ENCODE measurements at regions not wholly inside any gene's neighbourhood (a gene's known extent, or its start where the extent isn't known, plus 50 kb on each side); places are given as distances from the start of the nearest gene placed in this dataset.

GRCh38 chr2:240213476-240214421 is 73.3 kb upstream of the OTOS start:
- Histone ChIP-seq H3K4me1 (ENCODE audit: control extremely low read depth in 1 of 4, control insufficient read depth in 4 of 4, insufficient read depth in 4 of 4, low read length in 3 of 4) (no peaks in the 10 kb centered on the region), H3K4me3 (ENCODE audit: control insufficient read depth in 1 of 7, extremely low read depth in 1 of 7, insufficient read depth in 4 of 7, low read depth in 2 of 7, low read length in 6 of 7) (no peak overlapping the region), H3K27ac (ENCODE audit: insufficient read depth in 1 of 2, low read depth in 1 of 2, low read length in 2 of 2, poor library complexity in 1 of 2, severe bottlenecking in 2 of 2) (no peak overlapping the region), H3K36me3 (ENCODE audit: control insufficient read depth in 4 of 4, insufficient read depth in 4 of 4, low read length in 3 of 4) (no peaks in the 10 kb centered on the region), H3K27me3 (replicated peaks in 2 of 5; ENCODE audit: control insufficient read depth in 4 of 5, insufficient read depth in 5 of 5, low read length in 4 of 5) (no peaks in the 10 kb centered on the region), H3K9me3 (ENCODE audit: control extremely low read depth in 1 of 5, control insufficient read depth in 4 of 5, insufficient read depth in 2 of 5, low read depth in 1 of 5, low read length in 4 of 5) (no peaks in the 10 kb centered on the region)
- ChIA-PET CTCF (interaction anchor here (1.3 kb wide), 1 partner anchor 19 kb away, joined by 5 read pairs; no protein-coding TSS in a partner anchor), POLR2A (no interaction called here)
- DNase-seq = no peak
- 94% methylated on average over 22 of the region's 22 CpGs for WGBS (ENCODE audit: insufficient coverage)

- Histone ChIP-seq H3K27ac (ENCODE audit: insufficient read depth in 1 of 2, low read depth in 1 of 2, low read length in 2 of 2, poor library complexity in 1 of 2, severe bottlenecking in 2 of 2) (no peak overlapping the region), H3K27me3 (replicated peaks in 2 of 5; ENCODE audit: control insufficient read depth in 4 of 5, insufficient read depth in 5 of 5, low read length in 4 of 5) (peaks cover 0 to 3% (median 0%) of the 10 kb centered on the region in 5 experiments), H3K4me3 (ENCODE audit: control insufficient read depth in 1 of 7, extremely low read depth in 1 of 7, insufficient read depth in 4 of 7, low read depth in 2 of 7, low read length in 6 of 7) (no peak overlapping the region), H3K4me1 (ENCODE audit: control extremely low read depth in 1 of 4, control insufficient read depth in 4 of 4, insufficient read depth in 4 of 4, low read length in 3 of 4) (no peaks in the 10 kb centered on the region), H3K36me3 (ENCODE audit: control insufficient read depth in 4 of 4, insufficient read depth in 4 of 4, low read length in 3 of 4) (no peaks in the 10 kb centered on the region), H3K9me3 (ENCODE audit: control extremely low read depth in 1 of 5, control insufficient read depth in 4 of 5, insufficient read depth in 2 of 5, low read depth in 1 of 5, low read length in 4 of 5) (no peaks in the 10 kb centered on the region)
- 95% methylated on average over 24 of the region's 25 CpGs for WGBS (ENCODE audit: insufficient coverage)
- POLR2A ChIA-PET = no interaction called here
- no peak for DNase-seq
- CTCF ChIA-PET = interaction anchor here (1.3 kb wide), 1 partner anchor 17 kb away, joined by 5 read pairs; no protein-coding TSS in a partner anchor
These were observed 74.6 kb upstream of the OTOS start for GRCh38 chr2:240214790-240215675.

- H3K4me1 ChIP-seq (ENCODE audit: control extremely low read depth in 1 of 4, control insufficient read depth in 4 of 4, insufficient read depth in 4 of 4, low read length in 3 of 4) = no peaks in the 10 kb centered on the region
- POLR2A ChIA-PET = no interaction called here
- CTCF ChIA-PET = no interaction called here
- WGBS (ENCODE audit: insufficient coverage) = 100% methylated on average over 8 of the region's 8 CpGs
- no peak overlapping the region for H3K27ac ChIP-seq (ENCODE audit: insufficient read depth in 1 of 2, low read depth in 1 of 2, low read length in 2 of 2, poor library complexity in 1 of 2, severe bottlenecking in 2 of 2)
- no peaks in the 10 kb centered on the region for H3K36me3 ChIP-seq (ENCODE audit: control insufficient read depth in 4 of 4, insufficient read depth in 4 of 4, low read length in 3 of 4)
- peaks cover 0 to 6% (median 0%) of the 10 kb centered on the region in 5 experiments for H3K27me3 ChIP-seq (replicated peaks in 2 of 5; ENCODE audit: control insufficient read depth in 4 of 5, insufficient read depth in 5 of 5, low read length in 4 of 5)
- DNase-seq = no peak
- no peaks in the 10 kb centered on the region for H3K9me3 ChIP-seq (ENCODE audit: control extremely low read depth in 1 of 5, control insufficient read depth in 4 of 5, insufficient read depth in 2 of 5, low read depth in 1 of 5, low read length in 4 of 5)
- no peak overlapping the region for H3K4me3 ChIP-seq (ENCODE audit: control insufficient read depth in 1 of 7, extremely low read depth in 1 of 7, insufficient read depth in 4 of 7, low read depth in 2 of 7, low read length in 6 of 7)
These were observed 75.2 kb upstream of the OTOS start for GRCh38 chr2:240215676-240216051.

GRCh38 chr2:240216167-240216566 is 75.7 kb upstream of the OTOS start:
- Histone ChIP-seq H3K36me3 (ENCODE audit: control insufficient read depth in 4 of 4, insufficient read depth in 4 of 4, low read length in 3 of 4) (no peaks in the 10 kb centered on the region), H3K4me3 (ENCODE audit: control insufficient read depth in 1 of 7, extremely low read depth in 1 of 7, insufficient read depth in 4 of 7, low read depth in 2 of 7, low read length in 6 of 7) (no peak overlapping the region), H3K27ac (ENCODE audit: insufficient read depth in 1 of 2, low read depth in 1 of 2, low read length in 2 of 2, poor library complexity in 1 of 2, severe bottlenecking in 2 of 2) (no peak overlapping the region), H3K27me3 (replicated peaks in 2 of 5; ENCODE audit: control insufficient read depth in 4 of 5, insufficient read depth in 5 of 5, low read length in 4 of 5) (peaks cover 0 to 8% (median 0%) of the 10 kb centered on the region in 5 experiments), H3K9me3 (ENCODE audit: control extremely low read depth in 1 of 5, control insufficient read depth in 4 of 5, insufficient read depth in 2 of 5, low read depth in 1 of 5, low read length in 4 of 5) (no peaks in the 10 kb centered on the region), H3K4me1 (ENCODE audit: control extremely low read depth in 1 of 4, control insufficient read depth in 4 of 4, insufficient read depth in 4 of 4, low read length in 3 of 4) (no peaks in the 10 kb centered on the region)
- no peak for DNase-seq
- WGBS (ENCODE audit: insufficient coverage) = 88% methylated on average over 8 of the region's 8 CpGs
- ChIA-PET POLR2A (no interaction called here), CTCF (interaction anchor here (1.3 kb wide), 1 partner anchor 17 kb away, joined by 3 read pairs; no protein-coding TSS in a partner anchor)

GRCh38 chr2:240217431-240218301 is 77.2 kb upstream of the OTOS start:
- no peak overlapping the region for H3K4me3 ChIP-seq (ENCODE audit: control insufficient read depth in 1 of 7, extremely low read depth in 1 of 7, insufficient read depth in 4 of 7, low read depth in 2 of 7, low read length in 6 of 7)
- POLR2A ChIA-PET = no interaction called here

GRCh38 chr2:240219208-240219890 is 78.9 kb upstream of the OTOS start:
- H3K4me1 ChIP-seq (ENCODE audit: control extremely low read depth in 1 of 4, control insufficient read depth in 4 of 4, insufficient read depth in 4 of 4, low read length in 3 of 4) = no peaks in the 10 kb centered on the region
- H3K27me3 ChIP-seq (replicated peaks in 2 of 5; ENCODE audit: control insufficient read depth in 4 of 5, insufficient read depth in 5 of 5, low read length in 4 of 5) = peaks cover 0 to 17% (median 0%) of the 10 kb centered on the region in 5 experiments
- no peaks in the 10 kb centered on the region for H3K36me3 ChIP-seq (ENCODE audit: control insufficient read depth in 4 of 4, insufficient read depth in 4 of 4, low read length in 3 of 4)
- peaks cover 0 to 9% (median 0%) of the 10 kb centered on the region in 5 experiments for H3K9me3 ChIP-seq (ENCODE audit: control extremely low read depth in 1 of 5, control insufficient read depth in 4 of 5, insufficient read depth in 2 of 5, low read depth in 1 of 5, low read length in 4 of 5)
- ChIA-PET POLR2A (no interaction called here), CTCF (no interaction called here)
- no peak overlapping the region for H3K4me3 ChIP-seq (ENCODE audit: control insufficient read depth in 1 of 7, extremely low read depth in 1 of 7, insufficient read depth in 4 of 7, low read depth in 2 of 7, low read length in 6 of 7)
- no peak for DNase-seq
- H3K27ac ChIP-seq (ENCODE audit: insufficient read depth in 1 of 2, low read depth in 1 of 2, low read length in 2 of 2, poor library complexity in 1 of 2, severe bottlenecking in 2 of 2) = no peak overlapping the region
- 92% methylated on average over 14 of the region's 16 CpGs for WGBS (ENCODE audit: insufficient coverage)

More at GRCh38 chr2:240217431-240218301, 77.2 kb upstream of the OTOS start:
- DNase-seq = no peak
- no peak overlapping the region for H3K27ac ChIP-seq (ENCODE audit: insufficient read depth in 1 of 2, low read depth in 1 of 2, low read length in 2 of 2, poor library complexity in 1 of 2, severe bottlenecking in 2 of 2)
- peaks cover 0 to 9% (median 0%) of the 10 kb centered on the region in 5 experiments for H3K9me3 ChIP-seq (ENCODE audit: control extremely low read depth in 1 of 5, control insufficient read depth in 4 of 5, insufficient read depth in 2 of 5, low read depth in 1 of 5, low read length in 4 of 5)
- CTCF ChIA-PET = interaction anchor here (1.3 kb wide), 1 partner anchor 15 kb away, joined by 3 read pairs; no protein-coding TSS in a partner anchor
- peaks cover 0 to 9% (median 0%) of the 10 kb centered on the region in 5 experiments for H3K27me3 ChIP-seq (replicated peaks in 2 of 5; ENCODE audit: control insufficient read depth in 4 of 5, insufficient read depth in 5 of 5, low read length in 4 of 5)
- no peaks in the 10 kb centered on the region for H3K4me1 ChIP-seq (ENCODE audit: control extremely low read depth in 1 of 4, control insufficient read depth in 4 of 4, insufficient read depth in 4 of 4, low read length in 3 of 4)
- H3K36me3 ChIP-seq (ENCODE audit: control insufficient read depth in 4 of 4, insufficient read depth in 4 of 4, low read length in 3 of 4) = no peaks in the 10 kb centered on the region
- WGBS (ENCODE audit: insufficient coverage) = 89% methylated on average over 17 of the region's 20 CpGs

Data from common myeloid progenitor, CD34-positive (primary cell).